HG03378 (cell line): ENCODE measurements at regions not wholly inside any gene's neighbourhood (a gene's known extent, or its start where the extent isn't known, plus 50 kb on each side); places are given as distances from the start of the nearest gene placed in this dataset.
"Not testable (repeated sequence)": the region's sequence is repeated elsewhere in the genome, so short reads cannot be mapped to it uniquely, and the experiment has no call there.

Source experiments
- ATAC-seq: cut with Tn5 transposase; IDR thresholded peaks from one replicate; pipeline ENCODE4 v1.9.1; 2021; ENCODE audit warnings: mild to moderate bottlenecking, moderate library complexity; ENCODE audit not compliant: unreplicated experiment

DNA sequence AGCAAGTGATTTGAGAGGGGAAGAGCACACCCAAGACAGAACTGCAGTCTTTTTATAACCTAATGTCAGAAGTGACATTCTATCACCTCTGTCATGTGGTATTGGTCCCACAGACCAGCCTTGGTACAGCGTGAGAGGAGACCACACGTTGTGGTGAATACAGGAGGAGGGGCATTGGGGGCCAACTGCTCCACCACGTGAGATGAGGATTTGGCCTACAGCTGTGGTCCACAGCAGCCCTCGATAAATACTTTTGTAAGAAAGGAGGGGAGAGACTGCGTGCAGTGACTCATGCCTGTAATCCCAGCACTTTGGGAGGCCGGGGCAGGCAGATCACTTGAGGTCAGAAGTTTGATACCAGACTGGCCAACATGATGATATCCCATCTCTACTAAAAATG, 243.1 kb downstream of the FGFR2 start:
- no peak for ATAC-seq

DNA sequence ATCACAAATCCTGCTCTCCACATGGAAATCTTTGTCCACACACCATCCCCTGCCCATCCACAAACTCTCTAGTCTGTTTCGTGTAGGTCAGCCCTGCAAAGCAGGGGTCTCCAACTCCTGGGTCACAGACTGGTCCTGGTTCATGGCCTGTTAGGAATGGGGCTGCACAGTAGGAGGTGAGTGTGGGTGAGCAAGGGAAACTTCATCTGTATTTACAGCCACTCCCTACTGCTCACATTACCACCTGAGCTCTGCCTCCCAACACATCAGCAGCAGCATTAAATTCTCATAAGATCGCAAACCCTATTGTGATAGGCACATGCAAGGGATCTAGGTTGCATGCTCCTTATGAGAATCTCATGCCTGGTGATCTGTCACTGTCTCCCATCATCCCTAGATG, 242.1 kb downstream of the FGFR2 start:
- no peak for ATAC-seq

DNA sequence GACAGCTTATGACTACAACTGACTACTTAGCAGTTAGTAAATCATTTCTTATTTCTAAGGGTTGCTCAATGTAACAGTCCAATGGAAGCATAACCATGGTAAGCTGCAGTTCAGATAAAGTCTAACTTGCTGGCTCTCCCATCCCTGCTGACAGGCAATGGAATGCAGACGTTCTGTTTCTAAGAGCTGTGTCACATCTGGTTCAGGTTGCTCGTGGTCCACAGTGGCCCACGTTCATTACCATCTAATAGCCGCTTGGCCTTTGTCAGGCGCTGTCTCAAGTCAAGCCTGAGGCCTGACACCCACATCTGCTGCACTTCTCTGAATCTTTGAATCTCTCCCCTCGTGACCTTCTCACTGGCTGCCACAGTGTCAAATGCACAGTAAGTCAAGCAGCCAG, 240.8 kb downstream of the FGFR2 start:
- no peak for ATAC-seq

DNA sequence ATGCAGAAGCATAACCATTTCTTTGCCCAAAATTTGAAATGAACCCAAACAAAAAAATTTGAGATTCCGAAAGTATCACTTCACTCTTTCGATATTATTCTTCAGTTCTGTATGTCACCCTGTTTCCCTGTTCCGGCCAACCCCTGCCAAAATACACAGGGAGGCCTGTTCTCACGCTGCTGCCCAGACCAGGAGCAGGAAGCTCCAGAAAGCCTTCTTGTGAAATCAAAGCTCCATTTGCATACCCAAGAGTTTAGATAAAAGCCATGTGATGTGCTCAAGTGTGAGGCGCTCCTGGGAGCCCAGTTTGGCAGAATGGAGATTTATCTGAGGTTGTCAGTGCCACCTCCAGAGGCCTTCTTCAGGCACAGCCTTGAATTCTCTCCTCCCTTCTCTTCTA, 236.2 kb downstream of the FGFR2 start:
- ATAC-seq = no peak

DNA sequence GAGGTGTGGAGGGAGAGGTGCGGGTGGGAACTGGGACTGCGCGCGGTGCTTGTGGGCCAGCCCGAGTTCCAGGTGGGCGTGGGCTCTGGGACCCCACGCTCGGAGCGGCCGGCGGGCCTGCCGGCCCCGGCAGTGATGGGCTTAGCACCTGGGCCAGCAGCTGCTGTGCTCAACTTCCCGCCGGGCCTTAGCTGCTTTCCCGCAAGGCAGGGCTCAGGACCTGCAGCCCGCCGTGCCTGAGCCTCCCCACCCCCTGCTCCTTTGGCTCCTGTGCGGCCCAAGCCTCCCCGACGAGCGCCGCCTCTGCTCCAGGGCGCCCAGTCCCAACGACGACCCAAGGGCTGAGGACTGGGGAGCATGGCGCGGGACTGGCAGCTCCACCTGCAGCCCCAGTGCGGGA, 232.7 kb downstream of the FGFR2 start:
- ATAC-seq = no peak

DNA sequence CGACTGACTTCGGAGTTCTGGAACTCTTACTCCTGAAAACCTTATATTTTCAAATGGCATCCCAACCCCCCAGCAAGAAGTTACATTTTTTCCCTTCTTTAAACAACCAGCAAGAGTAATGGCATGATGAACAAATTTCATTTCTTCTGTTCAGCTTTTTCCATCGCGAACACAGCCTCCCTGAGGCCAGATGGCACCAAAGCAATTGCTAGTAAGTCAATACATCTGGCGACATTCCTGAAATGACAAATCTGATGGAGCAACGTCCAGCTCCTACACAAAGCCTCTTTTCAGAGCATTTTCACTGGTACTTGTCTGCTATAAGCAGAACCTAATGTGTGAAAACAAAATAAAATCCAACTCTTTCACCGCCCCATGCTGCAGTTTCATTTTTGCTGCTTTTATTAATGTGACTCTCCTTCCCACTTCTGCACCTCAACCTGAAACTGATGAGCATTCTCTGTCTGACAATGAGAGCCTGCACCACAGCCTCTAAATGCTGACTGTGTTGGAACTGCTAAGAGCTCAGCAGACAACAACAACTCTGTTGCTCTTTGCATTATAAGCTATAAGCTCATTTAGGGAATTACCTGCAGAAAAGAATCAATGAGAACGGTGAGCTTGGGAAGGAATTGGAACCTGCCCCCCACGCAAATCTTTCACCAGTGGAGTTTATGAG, 229.8 kb downstream of the FGFR2 start:
- ATAC-seq = no peak

GRCh38 chr10:121369616-121370015, 228.6 kb downstream of the FGFR2 start:
- no peak for ATAC-seq

GRCh38 chr10:121371836-121372235, 226.4 kb downstream of the FGFR2 start:
- ATAC-seq = no peak

- ATAC-seq = no peak
These were observed 224.8 kb downstream of the FGFR2 start for GRCh38 chr10:121373411-121373810.

GRCh38 chr10:121374121-121374520, 224.1 kb downstream of the FGFR2 start:
- ATAC-seq = no peak

GRCh38 chr10:121375172-121375571, 223.1 kb downstream of the FGFR2 start:
- ATAC-seq = no peak

- no peak for ATAC-seq
These were observed 219.9 kb downstream of the FGFR2 start for GRCh38 chr10:121378251-121378801.

DNA sequence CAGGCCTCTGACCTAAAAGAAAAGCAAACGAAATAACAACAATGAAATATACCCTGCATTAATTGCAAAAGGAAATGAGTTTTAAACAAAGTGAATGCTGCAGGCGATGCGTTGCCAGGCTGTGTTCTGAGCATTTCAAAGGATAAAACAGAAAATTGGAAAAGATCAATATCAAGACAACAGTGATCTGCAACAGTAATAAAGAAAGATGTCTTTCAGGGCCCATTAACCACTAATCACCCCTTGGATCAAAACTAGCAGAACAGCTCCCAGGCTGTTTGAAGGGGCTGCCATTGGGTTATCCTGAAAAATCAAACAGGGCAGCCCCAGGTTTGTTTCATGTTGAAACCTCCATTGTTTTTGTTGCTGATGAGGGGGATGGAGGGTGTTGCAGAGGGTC, 219.2 kb downstream of the FGFR2 start:
- ATAC-seq = no peak

GRCh38 chr10:121380211-121380610, 218.0 kb downstream of the FGFR2 start:
- no peak for ATAC-seq

GRCh38 chr10:121382029-121382520, 216.2 kb downstream of the FGFR2 start:
- ATAC-seq = not testable (repeated sequence)

- no peak for ATAC-seq
These were observed 213.1 kb downstream of the FGFR2 start for GRCh38 chr10:121385136-121385535.

GRCh38 chr10:121392657-121393056, 205.6 kb downstream of the FGFR2 start:
- ATAC-seq = no peak

- no peak for ATAC-seq
These were observed 204.7 kb downstream of the FGFR2 start for GRCh38 chr10:121393522-121393921.

- not testable (repeated sequence) for ATAC-seq
These were observed 197.7 kb downstream of the FGFR2 start for GRCh38 chr10:121400507-121400906.

DNA sequence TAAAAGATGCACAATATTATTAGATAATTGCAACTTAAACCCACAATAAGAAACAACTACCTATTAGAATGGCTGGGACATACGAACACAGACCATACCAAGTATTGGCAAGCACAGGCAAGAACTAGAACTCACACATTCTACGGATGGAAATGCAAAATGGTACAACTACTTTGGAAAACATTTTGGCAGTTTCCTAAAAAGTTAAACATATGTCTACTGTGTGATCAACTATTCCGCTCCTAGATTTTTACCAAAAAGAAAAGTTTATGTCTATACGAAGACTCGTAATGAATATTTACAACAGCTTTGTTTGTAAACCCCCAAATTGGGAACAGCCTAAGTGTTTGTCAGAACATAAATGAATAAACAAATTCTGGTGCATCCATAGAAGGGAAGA, 194.7 kb downstream of the FGFR2 start:
- no peak for ATAC-seq

DNA sequence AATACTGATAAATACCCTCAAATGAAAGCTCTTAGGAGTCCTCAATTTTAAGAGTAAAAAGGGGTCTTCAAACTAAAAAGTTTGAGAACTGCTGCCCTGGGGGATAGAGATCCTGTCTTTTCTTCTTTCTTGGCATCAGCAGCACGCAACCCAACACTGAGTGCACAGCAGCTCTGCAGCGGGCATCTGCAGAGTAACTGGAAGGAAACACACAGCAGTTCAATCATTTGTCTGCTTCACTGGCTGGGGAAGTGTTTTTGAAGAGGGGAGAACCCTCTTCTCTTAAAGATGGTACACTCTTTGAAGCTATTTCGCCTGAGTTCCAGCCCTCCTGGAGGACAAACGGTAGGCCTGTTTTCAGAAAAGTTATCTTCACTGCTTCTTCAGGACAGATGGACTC, 193.6 kb downstream of the FGFR2 start:
- no peak for ATAC-seq

DNA sequence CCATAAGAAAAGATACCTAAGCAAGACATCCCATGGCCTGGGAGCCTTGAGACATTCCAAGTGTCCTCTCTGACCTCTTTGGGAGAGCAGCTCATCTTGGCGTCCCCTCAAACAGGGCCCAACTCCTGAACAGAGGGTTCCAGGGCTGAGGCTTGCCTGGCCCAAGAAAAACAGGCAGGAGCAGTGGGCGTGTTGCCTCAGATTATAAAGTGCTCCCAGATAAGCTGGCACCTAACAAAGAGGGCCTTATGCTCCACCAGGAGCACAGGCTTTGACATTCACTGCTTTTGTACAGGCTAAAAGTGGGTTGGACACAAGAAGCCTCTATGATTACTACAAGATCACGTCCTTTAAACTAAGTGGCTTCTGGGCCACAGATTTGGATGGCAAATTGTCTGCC, 193.1 kb downstream of the FGFR2 start:
- ATAC-seq = no peak

DNA sequence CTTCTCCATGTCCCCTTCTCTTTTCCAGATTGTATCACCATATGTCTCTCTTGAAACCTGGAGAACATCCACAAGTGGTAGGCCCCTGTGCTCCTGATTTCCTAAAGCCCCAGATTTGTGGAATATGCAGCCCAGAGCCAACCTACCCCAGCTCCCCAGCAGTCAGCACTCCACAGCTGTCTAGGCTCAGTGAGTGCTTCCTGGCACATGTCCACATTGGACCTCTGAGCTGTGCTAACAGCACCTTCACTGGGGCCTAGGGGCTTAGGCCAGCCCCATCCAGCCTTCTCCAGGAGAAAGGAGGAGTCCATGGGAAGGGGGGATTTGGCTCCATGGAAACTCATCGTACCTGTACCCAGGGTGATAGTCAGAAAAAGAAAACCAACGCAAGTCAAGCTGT, 192.7 kb downstream of the FGFR2 start:
- ATAC-seq = no peak
